GM18499 (cell line): ENCODE measurements at regions not wholly inside any gene's neighbourhood (a gene's known extent, or its start where the extent isn't known, plus 50 kb on each side); places are given as distances from the start of the nearest gene placed in this dataset.
A peak's percentile ranks its signal among the peaks of the same experiment; 100 is the strongest.
"Not testable (repeated sequence)": the region's sequence is repeated elsewhere in the genome, so short reads cannot be mapped to it uniquely, and the experiment has no call there.

ENCODE experiments used
- ATAC-seq: cut with Tn5 transposase; IDR thresholded peaks from one replicate; pipeline ENCODE4 v1.9.1; 2021; ENCODE audit warnings: moderate number of reproducible peaks; ENCODE audit not compliant: insufficient read depth, unreplicated experiment

GRCh38 chr7:76971201-76971600, 61.0 kb downstream of the SPDYE17 start:
- ATAC-seq: not testable (repeated sequence)

GRCh38 chr7:76969892-76970291, 62.3 kb downstream of the SPDYE17 start:
- not testable (repeated sequence) for ATAC-seq

DNA sequence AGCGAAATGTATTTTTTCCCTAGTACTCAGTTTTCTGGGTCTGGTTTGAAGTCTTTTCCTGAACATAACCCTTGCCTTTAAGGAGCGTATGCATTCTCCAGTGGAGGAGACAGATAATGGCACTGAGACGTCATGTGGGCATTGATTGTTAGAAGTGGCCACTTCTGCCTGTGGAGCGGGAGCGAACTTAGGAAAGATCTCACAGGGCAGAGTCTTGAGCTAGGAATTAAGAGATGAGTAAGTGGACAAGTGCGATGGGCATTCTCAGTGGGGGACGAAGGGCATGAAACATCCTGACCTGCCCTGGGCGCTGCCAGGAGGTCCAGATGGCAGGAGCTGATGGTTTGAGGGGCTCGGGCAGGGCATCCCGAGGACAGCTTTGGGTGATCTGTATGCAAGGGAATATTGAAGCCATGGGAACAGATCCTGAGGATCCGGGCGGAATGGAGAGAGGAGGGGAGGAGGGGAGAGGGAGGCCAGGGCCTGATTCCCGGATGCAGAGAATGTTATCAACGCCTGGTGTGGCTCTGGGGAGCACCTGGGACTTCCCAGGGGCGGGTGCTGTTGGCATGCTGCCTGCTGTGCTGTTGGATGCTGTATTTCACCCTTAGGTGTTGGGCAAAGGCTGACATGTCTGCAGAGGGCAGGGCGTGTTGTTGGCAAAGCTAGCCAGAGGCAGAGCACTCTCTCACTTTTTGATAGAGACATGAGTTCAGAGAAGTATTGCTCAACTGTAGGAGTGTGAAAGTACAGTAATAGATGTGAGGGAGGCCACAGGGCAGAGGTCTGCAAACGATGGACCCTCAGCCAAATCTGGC, 66.2 kb downstream of the SPDYE17 start:
- ATAC-seq: not testable (repeated sequence)

GRCh38 chr7:76964050-76964449, 68.1 kb downstream of the SPDYE17 start:
- not testable (repeated sequence) for ATAC-seq

DNA sequence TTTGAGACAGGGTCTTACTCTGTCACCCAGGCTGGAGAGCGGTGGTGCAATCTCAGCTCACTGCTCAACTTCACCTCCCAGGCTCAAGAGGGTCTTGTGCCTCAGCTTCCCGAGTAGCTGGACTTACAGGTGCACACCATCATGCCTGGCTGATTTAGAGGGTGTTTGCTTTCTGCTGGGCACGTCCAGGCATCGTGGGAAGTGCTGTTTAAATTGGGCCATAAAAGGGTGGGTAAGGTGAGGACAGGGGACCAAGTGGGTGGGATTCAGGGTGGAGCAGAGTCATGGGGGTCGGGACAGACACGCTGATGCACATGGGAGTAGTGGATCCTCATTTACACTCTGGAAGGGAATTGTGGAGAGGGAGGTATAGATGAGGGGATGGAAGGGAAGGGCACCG, 69.1 kb downstream of the SPDYE17 start:
- ATAC-seq: not testable (repeated sequence)

DNA sequence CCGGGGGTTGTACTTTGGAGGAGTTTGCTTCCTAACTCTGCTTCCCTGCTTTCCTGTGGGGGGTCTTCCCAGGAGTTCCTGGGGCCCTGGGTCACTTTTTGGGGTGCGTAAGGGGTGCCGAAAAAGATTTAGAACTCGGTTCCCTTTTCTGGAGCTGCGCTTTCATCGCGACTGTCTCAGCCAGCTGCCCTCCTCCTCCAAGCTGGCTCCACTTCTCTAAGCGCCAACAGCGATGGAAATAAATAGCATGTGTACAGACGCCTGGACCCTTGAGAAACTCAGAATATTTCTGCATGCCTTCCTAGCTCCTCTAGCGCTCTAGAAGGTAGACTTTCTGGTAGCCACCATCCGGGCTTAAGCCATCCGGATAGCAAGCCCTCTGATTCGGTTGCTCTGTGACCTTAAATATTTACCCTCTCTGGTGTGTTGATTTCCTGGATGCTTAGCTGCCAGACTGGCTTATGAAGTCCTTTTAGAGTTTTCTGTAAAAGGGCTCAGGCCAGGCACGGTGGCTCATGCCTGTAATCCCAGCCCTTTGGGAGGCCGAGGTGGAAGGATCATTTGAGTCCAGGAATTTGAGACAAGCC, 71.7 kb downstream of the SPDYE17 start:
- ATAC-seq: not testable (repeated sequence)

DNA sequence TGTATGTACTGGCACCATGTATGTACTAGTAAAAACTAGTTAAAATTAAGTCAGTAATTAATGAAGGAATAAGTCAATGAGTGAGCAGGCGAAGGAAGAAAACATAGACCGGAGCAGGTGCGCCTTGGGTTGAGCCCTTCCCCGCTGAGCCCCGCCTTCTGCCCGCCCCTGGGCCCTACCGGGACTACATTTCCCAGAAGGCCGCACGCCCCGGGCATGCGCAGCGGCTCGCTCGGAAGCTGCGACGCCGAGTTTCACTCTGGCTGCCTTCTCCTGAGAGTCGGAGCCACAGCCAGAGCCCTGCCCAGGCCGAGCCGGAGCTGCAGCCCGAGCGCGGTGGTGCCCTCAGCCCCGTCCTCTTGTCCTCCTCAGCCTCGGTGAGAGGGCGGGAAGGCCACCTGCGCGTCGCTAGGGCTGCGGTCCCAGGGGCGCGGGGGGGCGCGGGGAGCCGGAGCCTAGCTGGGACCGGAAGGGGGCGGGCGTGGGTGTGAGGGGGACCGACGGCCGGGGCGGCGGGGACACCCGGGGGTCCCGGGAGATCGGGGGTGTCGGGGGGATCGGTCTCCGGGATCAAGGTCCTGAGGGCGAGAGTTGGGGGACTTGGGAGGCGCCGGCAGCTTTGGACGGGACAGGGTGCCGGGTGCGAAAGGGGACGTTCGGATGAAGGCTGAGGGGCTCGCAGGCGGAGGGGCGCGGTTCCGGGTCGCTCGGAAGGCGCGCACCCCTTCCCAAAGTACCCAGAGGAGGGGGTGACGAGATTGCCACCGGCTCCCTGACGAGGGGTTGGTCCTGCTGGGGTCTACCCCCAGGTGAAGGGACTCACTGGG, 72.4 kb downstream of the SPDYE17 start:
- peak; percentile 84 for ATAC-seq

DNA sequence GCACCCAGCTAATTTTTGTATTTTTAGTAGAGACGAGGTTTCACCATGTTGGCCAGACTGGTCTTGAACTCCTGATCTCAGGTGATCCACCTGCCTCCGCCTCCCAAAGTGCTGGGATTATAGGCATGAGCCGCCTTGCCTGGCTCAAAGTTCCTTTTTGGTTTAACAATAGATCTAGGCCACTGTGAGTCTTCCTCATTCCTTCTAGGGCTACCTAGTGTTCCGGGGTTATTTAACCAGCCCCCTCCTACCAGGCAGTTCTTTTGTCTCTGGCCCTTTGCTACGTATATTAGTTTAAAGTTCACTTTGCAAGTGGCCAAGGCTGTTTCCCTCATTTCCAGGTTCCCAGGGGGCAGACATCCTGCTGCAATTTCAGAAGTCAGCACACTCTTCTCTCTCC, 75.6 kb downstream of the SPDYE17 start:
- not testable (repeated sequence) for ATAC-seq

GRCh38 chr7:76955124-76955523, 77.0 kb downstream of the SPDYE17 start:
- ATAC-seq: not testable (repeated sequence)

GRCh38 chr7:76944603-76945002, 87.6 kb downstream of the SPDYE17 start:
- ATAC-seq: peak; percentile 77

- peak; percentile 40 for ATAC-seq
Measured at GRCh38 chr7:76941809-76942765, 90.1 kb downstream of the SPDYE17 start.

DNA sequence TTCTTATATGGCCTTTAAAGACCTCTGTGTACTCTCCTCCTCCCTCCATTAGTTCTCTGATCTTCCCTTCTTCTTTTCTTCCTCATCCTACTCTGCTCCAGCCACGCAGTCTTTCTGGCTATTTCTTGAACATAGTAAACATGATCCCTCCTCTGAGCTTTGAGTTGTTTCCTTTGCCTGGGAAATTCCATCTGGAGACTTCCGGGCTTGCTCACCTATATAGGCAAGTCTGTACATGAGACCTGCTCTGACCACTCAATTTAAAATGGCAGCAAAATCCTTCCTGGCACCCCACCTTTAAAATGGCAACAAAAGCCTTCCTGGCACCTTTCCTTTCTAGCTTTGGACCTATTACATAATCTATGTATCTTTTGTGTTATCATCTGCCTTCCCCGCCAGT, 94.4 kb downstream of the SPDYE17 start:
- not testable (repeated sequence) for ATAC-seq

DNA sequence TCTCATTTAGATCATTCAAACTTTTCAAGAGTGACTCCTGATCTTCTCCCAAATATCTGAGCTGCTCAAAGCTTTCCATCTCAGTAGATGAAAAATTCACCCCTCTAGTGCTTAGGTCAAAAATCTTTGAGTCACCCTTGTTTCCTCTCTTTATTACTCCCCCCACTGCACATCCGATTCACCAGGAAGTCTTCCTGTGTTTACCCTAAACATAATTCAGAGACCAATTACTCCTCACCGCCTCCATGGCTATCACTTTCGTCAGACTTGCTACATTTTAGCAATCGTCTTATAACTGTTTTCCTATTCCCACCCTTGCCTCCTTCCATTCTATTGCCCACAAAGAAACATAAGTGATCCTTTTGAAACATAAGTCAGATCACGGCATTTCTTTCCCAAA, 94.8 kb downstream of the SPDYE17 start:
- not testable (repeated sequence) for ATAC-seq

DNA sequence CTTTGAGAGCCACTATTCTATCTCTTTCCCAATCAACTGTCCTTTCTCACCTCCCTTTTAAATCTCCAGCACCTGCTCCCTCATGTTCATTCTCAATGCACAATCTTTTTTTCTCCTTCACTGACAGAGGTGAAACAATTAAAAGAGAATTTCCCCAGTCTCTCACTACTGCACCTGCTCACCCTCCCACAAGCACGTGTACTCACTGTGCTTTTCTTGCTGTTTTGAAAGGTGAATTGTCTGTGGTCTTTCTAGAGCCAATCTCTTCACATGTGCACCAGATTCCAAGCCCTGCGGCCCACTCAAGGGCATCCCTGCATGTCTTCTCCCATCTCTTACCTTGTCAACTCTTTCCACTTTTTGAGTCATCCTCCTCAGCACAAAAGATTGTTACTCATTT, 95.8 kb downstream of the SPDYE17 start:
- not testable (repeated sequence) for ATAC-seq

- not testable (repeated sequence) for ATAC-seq
Measured at GRCh38 chr7:76934711-76935110, 97.5 kb downstream of the SPDYE17 start.

- ATAC-seq: peak; percentile 51
Measured at GRCh38 chr7:76932957-76933356, 99.2 kb downstream of the SPDYE17 start.

DNA sequence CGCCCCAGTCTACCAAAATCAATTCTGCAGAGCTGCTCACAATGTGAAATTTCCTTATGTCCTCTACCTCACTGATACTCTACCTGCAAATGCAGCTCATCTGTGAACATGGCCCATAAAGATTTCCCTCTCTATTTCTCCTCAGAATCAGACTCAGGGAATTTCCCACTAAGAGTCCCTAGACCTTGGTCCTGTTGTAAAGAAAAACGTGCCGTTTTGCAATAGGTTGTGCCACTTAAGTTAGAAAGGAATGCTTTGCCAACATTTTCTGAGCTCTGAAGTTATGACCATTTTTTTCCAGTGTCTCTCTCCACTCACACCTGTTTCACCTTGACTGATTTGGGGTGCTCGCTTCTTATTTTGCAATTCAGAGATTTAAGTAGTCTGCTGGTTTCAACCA, 100.7 kb downstream of the SPDYE17 start:
- ATAC-seq: not testable (repeated sequence)

DNA sequence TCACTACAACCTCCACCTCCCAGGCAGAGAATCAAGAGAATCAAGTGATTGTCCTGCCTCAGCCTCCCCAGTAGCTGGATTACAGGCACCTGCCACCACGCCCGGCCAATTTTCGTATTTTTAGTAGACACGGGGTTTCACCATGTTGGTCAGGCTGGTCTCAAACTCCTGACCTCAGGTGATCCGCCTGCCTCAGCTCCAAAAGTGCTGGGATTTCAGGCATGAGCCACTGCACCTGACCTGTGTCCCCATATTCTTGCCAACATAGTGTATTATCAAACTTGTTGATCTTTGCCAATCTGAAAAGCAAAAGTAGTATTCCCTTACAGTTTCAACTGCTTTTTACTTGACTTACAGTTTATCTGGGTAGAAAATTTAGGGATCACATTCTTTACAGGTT, 101.7 kb downstream of the SPDYE17 start:
- ATAC-seq: not testable (repeated sequence)

DNA sequence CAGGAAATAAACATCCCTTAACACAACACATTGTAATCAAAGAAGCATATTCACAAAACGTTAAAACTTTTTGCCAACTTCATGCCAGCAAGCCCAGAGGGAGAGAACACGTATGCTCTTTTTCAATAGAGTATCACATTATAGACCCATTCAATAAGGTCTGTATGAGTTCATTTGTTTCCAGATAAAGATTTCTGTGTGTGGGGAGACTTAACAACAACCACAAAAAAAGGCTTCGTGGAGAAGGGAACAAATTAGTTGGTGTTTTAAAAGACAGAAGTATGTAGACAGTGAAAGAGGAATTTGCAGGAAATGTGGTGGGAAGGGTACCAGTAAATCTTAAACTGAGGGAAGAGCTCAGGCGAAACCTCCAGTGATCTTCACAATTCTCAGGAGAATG, 103.4 kb downstream of the SPDYE17 start:
- ATAC-seq: not testable (repeated sequence)
